ENCODE measurements at regions not wholly inside any gene's neighbourhood (a gene's known extent, or its start where the extent isn't known, plus 50 kb on each side); places are given as distances from the start of the nearest gene placed in this dataset.

DNA sequence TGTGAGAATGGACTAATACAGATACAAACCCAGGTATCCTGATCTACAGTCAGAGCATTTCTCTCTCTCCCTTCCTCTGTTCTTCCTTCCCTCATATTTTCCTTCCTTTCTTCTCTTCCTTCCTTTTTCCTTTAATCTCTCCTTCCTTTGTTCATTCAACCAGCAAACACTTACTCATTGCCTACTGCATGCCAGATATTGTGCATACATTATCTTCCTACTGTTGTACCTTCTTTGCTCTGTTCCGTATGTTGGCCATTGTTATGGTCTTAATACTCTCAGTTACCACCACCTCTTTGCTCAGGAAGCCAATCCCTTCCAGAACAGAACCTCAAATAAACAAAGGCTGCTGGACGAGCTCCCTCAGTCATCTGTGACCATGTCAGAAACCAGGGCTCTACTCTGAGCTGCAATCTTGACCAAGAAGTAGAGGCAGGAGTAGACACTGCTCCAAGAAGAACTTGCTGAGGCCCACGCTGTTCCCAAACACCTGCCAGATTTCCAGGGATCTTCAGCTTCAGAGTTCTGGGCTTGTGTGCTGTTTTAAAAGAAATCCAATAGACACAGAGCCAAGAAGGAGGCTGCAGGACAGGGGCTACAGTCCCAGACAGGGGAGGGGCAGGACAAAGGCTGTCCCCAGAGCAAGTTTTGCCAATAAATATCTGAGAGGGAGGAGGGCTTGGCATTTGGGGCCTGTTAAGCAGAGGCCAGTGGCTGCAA, 526.7 kb upstream of the TBX3 start:
- TF ChIP-seq, protein P1, sequence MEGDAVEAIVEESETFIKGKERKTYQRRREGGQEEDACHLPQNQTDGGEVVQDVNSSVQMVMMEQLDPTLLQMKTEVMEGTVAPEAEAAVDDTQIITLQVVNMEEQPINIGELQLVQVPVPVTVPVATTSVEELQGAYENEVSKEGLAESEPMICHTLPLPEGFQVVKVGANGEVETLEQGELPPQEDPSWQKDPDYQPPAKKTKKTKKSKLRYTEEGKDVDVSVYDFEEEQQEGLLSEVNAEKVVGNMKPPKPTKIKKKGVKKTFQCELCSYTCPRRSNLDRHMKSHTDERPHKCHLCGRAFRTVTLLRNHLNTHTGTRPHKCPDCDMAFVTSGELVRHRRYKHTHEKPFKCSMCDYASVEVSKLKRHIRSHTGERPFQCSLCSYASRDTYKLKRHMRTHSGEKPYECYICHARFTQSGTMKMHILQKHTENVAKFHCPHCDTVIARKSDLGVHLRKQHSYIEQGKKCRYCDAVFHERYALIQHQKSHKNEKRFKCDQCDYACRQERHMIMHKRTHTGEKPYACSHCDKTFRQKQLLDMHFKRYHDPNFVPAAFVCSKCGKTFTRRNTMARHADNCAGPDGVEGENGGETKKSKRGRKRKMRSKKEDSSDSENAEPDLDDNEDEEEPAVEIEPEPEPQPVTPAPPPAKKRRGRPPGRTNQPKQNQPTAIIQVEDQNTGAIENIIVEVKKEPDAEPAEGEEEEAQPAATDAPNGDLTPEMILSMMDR (IDR thresholded peaks at IDR 0.05) = no peak
- no peak for TF ChIP-seq POLR2A (IDR thresholded peaks at IDR 0.05)

All from Peyer's patch (tissue), 4 donors.